DMS153 (cell line): ENCODE measurements at regions not wholly inside any gene's neighbourhood (a gene's known extent, or its start where the extent isn't known, plus 50 kb on each side); places are given as distances from the start of the nearest gene placed in this dataset.
"Not testable (repeated sequence)": the region's sequence is repeated elsewhere in the genome, so short reads cannot be mapped to it uniquely, and the experiment has no call there.

Source experiments
- DNase-seq: peaks from one replicate; lab custom pipeline; 2025; lab: John Stamatoyannopoulos, UW

- no peak for DNase-seq
These were observed 79.7 kb upstream of the PODXL start for GRCh38 chr7:131636092-131636491.

- not testable (repeated sequence) for DNase-seq
These were observed 77.8 kb upstream of the PODXL start for GRCh38 chr7:131634197-131634596.

GRCh38 chr7:131633342-131633843 lies 77.0 kb upstream of the PODXL start:
- DNase-seq, result no peak

GRCh38 chr7:131630427-131630826 lies 74.0 kb upstream of the PODXL start:
- no peak for DNase-seq

- no peak for DNase-seq
These were observed 72.9 kb upstream of the PODXL start for GRCh38 chr7:131629217-131629882.

GRCh38 chr7:131628634-131629033 lies 72.2 kb upstream of the PODXL start:
- DNase-seq, result no peak

- no peak for DNase-seq
These were observed 71.3 kb upstream of the PODXL start for GRCh38 chr7:131627735-131628190.

- DNase-seq, result no peak
These were observed 70.2 kb upstream of the PODXL start for GRCh38 chr7:131626643-131627042.

GRCh38 chr7:131625817-131626372 lies 69.5 kb upstream of the PODXL start:
- DNase-seq, result no peak

- DNase-seq, result not testable (repeated sequence)
These were observed 68.9 kb upstream of the PODXL start for GRCh38 chr7:131625345-131625744.

GRCh38 chr7:131624536-131624935 lies 68.1 kb upstream of the PODXL start:
- DNase-seq, result no peak

GRCh38 chr7:131623154-131623553 lies 66.7 kb upstream of the PODXL start:
- DNase-seq, result no peak

GRCh38 chr7:131621652-131622051 lies 65.2 kb upstream of the PODXL start:
- DNase-seq, result no peak

GRCh38 chr7:131620673-131621609 lies 64.5 kb upstream of the PODXL start:
- no peak for DNase-seq

- DNase-seq, result no peak
These were observed 63.2 kb upstream of the PODXL start for GRCh38 chr7:131619336-131620305.

GRCh38 chr7:131618391-131618790 lies 62.0 kb upstream of the PODXL start:
- no peak for DNase-seq

GRCh38 chr7:131616487-131617200 lies 60.2 kb upstream of the PODXL start:
- no peak for DNase-seq

- DNase-seq, result no peak
These were observed 57.5 kb upstream of the PODXL start for GRCh38 chr7:131613909-131614308.

- no peak for DNase-seq
These were observed 53.6 kb upstream of the PODXL start for GRCh38 chr7:131610007-131610406.

- DNase-seq, result no peak
These were observed 51.7 kb upstream of the PODXL start for GRCh38 chr7:131608116-131608500.
